Left forelimb (tissue), 1 donor: ENCODE measurements at regions not wholly inside any gene's neighbourhood (a gene's known extent, or its start where the extent isn't known, plus 50 kb on each side); places are given as distances from the start of the nearest gene placed in this dataset.
"Not testable (repeated sequence)": the region's sequence is repeated elsewhere in the genome, so short reads cannot be mapped to it uniquely, and the experiment has no call there.

ENCODE experiments used
- DNase-seq: peaks from one replicate; pipeline ENCODE4 v3.0.0-alpha.2; 2018; ENCODE audit warnings: low spot score

DNA sequence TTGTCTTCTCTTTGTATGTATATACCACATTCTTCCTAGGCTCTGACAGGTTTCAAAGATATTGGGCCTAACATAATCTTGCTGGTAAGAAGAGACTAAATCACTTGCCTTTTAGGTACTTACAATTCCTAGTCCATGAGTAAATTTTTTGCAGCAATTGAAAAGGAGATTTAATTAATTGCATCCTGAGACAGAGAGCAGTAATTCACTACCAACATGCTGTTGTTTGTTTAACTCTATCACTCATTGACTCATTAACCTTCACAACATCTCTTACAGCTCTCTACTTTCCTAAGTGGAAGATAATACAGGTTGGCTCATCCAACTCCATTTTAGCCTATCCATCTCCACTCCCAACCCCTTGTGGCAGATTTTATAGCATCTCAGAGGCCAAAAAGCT is 280.4 kb downstream of the ALDH8A1 start:
- no peak for DNase-seq

GRCh38 chr6:134667111-134667510 is 282.8 kb downstream of the ALDH8A1 start:
- DNase-seq: no peak

- no peak for DNase-seq
Measured at GRCh38 chr6:134666125-134666524, 283.8 kb downstream of the ALDH8A1 start.

DNA sequence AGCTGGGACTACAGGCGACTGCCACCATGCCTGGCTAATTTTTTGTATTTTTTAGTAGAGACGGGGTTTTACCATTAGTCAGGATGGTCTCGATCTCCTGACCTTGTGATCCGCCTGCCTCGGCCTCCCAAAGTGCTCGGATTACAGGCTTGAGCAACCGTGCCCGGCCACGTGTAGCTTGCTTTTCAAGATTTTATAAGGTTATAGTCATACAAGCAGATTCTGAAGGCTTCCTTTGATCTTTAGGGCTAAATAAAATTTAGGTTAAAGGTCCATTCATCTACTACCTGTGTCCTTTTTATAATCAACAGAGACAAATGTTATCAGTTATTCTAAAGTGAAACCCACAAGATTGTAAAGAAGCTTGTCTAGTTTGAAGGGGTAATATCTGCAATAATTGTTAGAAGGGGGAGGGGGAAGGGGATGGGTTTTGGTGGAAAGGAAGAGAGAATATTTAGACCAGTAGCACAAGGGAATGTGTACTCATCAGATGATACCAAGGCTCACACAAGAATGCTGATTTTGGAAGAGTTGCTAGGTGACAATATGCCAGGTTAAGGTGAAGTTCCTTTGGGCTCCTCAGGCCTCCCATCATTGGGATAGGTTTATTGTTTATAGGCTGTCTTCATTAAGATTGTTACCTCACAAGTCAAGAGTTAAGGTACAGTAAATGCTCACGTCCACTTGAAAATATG is 284.7 kb downstream of the ALDH8A1 start:
- no peak for DNase-seq

GRCh38 chr6:134663800-134664535 is 285.9 kb downstream of the ALDH8A1 start:
- DNase-seq: no peak

- DNase-seq: no peak
Measured at GRCh38 chr6:134663356-134663755, 286.5 kb downstream of the ALDH8A1 start.

- DNase-seq: no peak
Measured at GRCh38 chr6:134662077-134662700, 287.7 kb downstream of the ALDH8A1 start.

DNA sequence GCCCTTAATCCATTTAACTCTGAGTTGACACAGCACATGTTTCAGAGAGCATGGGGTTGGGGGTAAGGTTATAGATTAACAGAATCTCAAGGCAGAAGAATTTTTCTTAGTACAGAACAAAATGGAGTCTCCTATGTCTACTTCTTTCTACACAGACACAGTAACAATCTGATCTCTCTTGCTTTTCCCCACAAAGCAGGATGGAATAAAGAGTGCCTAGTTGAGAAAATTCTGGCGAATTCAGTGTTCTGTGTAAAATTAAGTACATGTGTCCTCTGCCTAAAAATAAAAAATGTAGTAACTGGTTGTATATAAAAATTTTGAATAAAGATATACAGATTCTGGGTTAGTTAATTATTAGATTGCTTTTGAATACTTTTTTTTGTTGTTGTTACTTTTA is 290.0 kb downstream of the ALDH8A1 start:
- not testable (repeated sequence) for DNase-seq

DNA sequence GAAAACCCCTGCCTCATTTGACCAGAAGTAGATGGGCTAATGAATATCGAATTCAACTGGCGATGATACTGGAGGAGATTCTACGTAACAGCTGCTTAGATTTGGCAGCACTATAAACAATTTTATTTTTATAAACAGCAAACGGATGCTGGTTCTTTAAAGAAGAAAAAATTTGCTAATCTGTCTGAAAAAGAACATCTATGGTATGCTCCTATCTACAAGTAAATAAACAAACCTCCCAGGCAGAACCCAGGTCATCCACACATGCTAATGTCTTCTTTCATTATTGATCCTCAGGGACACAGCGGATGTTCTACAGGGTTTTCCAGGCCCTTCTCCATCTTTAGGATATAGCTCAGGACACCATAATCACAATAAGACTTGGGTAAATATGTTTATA is 291.3 kb downstream of the ALDH8A1 start:
- DNase-seq: no peak

DNA sequence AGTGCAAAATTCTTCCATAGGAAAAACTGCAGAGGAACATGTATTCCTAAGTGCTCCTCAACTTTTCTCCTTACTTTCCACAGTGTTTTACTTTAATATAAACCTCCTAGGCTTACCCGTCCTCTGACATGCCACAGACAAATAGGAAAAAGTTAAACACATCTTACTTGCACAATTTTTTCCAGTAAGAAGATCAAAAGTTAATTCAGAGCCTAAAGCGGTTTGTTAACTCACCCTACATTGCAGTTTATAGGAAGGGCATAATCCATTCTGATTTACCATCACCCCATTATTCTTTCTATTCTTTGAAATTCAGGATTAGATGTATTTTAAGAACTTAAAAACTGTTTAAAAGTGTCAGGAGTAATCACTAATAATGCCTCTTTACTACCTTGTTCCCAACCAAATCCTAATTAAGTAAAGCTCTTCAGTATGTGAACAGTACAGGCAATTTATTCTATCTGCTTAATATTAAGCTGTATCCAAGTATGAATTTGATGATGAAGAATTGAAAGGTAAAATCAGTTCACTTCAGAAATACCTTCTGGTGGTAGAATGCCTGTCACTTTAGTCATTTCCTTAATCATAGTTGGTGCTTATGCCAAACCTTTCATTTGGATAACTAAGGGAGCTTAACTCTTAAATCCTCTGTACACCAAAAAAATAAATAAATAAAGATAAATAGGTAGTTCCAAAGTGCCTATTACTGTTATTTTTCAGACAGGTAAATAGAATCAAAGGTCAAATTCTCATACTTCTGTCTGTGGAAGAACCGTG is 292.0 kb downstream of the ALDH8A1 start:
- no peak for DNase-seq

DNA sequence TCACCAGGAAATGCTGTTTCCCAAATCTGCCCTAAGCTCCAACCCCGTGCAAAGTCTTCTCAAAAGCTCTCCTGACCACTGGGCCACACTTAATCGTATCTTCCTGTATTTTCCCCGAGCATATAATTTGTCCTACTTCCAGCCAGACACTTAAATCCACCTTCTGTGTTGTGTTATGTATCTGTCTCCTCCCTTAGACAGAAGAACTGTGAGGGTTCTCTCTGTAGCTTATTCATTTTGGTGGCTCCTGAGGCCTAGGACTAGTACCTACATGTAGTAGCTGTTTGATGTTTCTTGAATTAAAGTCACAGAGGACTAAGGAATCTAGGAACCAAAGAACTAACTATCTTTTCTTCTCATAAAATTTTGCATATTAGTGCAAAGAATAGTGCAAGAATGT is 292.6 kb downstream of the ALDH8A1 start:
- no peak for DNase-seq

GRCh38 chr6:134654751-134655150 is 295.1 kb downstream of the ALDH8A1 start:
- no peak for DNase-seq

- no peak for DNase-seq
Measured at GRCh38 chr6:134651519-134651918, 298.4 kb downstream of the ALDH8A1 start.

GRCh38 chr6:134647861-134648260 is 302.0 kb downstream of the ALDH8A1 start:
- DNase-seq: no peak

- DNase-seq: no peak
Measured at GRCh38 chr6:134642819-134643218, 307.1 kb downstream of the ALDH8A1 start.

GRCh38 chr6:134642279-134642678 is 307.6 kb downstream of the ALDH8A1 start:
- no peak for DNase-seq

DNA sequence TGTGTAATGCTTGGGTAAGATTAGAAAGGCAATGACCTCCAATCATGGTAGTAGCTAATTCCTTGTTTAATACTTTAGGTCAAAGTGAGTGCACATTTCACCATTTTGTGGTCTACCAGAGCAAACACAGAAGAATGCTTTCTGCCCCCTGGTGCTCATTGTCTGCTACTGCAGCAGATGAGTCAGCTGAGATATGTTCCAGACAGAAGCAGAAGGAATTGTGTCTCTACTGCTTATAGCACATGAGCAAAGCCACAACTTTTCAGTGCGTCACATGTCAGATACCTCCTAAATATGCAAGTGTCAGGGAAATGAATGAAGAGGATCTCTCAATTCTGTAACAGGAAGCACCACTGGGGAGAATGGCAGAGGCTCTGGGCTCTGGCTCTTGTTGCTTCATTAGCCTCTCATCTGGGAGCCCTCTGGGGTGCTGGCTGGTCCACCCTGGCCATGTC is 308.9 kb downstream of the ALDH8A1 start:
- peak; percentile 69 for DNase-seq

- no peak for DNase-seq
Measured at GRCh38 chr6:134640229-134640628, 309.7 kb downstream of the ALDH8A1 start.

GRCh38 chr6:134637847-134638437 is 312.0 kb downstream of the ALDH8A1 start:
- DNase-seq: no peak

DNA sequence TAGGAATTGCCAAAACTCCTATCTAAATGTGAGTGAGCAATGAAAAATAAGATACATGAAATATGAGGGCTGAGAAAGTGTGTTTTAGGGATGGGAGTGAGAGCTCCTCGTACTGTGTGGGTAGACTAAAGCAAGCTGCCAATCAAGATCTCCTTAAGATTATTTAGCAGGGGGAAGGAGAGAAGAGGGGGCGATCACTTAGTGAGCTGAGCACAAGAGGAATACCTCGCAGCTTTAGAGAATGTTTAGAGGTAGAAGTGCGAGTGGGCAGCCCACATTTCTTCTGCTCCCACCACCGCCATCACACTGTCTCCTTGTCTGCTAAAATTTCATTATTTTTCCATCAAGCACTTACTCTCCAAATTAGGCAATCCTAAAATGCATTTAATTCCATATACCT is 312.6 kb downstream of the ALDH8A1 start:
- DNase-seq: no peak

DNA sequence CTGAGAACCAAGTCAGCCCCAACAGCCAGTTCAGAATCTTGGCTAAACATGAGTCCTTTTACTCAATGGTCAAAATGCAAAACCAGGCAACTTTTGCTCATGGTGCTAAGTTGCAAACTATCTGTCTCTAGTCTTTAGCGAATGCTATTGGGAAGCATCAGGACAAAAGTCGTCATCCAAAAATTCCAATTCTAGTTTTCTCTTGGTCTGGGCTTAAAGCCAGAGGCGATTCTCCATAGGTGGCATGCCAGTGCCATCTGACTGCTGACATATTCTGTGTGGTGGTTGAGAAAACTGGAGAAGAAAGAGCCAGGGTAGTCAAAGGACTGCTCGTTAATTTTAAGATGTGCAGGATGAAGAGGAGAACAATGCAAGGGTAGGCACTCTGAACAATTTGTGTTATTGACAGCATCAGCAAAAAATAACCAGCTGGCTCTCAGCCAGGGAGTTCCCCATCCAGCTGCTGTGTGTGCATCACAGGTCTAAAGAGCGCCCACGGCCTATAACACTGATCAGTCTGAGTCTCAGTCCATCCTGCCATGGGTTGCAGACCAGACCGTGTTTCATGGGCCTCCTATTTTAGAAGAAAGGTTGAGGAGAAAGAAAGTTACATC is 313.6 kb downstream of the ALDH8A1 start:
- DNase-seq: no peak

DNA sequence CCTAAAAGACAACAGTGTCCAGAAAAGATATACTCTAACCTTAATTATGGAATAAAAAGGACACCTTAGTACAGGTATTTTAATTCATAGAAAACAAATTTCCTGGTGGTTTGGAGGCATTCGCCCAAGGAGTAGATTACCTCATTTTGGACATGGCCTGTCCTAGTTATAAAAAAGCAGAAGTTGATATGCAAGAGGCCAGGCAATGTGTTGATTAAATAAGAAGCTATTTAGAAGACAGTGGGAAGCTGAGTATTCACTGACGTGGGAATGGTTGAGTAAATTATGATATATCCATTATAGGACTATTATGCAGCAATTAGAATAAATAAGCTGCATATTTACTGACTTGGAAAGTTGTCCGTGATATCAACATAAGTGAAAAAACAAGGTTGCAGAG is 314.9 kb downstream of the ALDH8A1 start:
- no peak for DNase-seq
